Spinal cord (tissue), 9 donors: ENCODE measurements at regions not wholly inside any gene's neighbourhood (a gene's known extent, or its start where the extent isn't known, plus 50 kb on each side); places are given as distances from the start of the nearest gene placed in this dataset.

ENCODE experiments used
- DNase-seq, 6 donors: peaks; one replicate each; pipeline versions ENCODE4 v3.0.0 to v3.0.0-alpha.2; 2013 to 2015; ENCODE audit warnings: low spot score in 6 of 6, low read depth in 4 of 6
- H3K27ac ChIP-seq: one replicate; pipeline ENCODE4 v1.5.1; 2013; ENCODE audit warnings: low read depth, low read length, control low read depth
- H3K27me3 ChIP-seq: one replicate; pipeline ENCODE4 v1.6.1; 2013; ENCODE audit warnings: low read length; ENCODE audit not compliant: control insufficient read depth, insufficient read depth
- H3K36me3 ChIP-seq: one replicate; pipeline ENCODE4 v1.6.1; 2013; ENCODE audit warnings: low read length; ENCODE audit not compliant: control insufficient read depth, insufficient read depth
- H3K4me1 ChIP-seq: one replicate; pipeline ENCODE4 v1.6.1; 2013; ENCODE audit warnings: low read length; ENCODE audit not compliant: control insufficient read depth, insufficient read depth
- H3K4me3 ChIP-seq: one replicate; pipeline ENCODE4 v1.5.1; 2013; ENCODE audit warnings: low read depth, low read length, control low read depth
- H3K9me3 ChIP-seq: one replicate; pipeline ENCODE4 v1.6.1; 2013; ENCODE audit warnings: low read length; ENCODE audit not compliant: control insufficient read depth, insufficient read depth
- WGBS: methylation state at CpG from one replicate; pipeline ENCODE4 v1.1.5; 2013; ENCODE audit warnings: missing lambda C conversion rate; ENCODE audit not compliant: insufficient coverage; 5-methylcytosine and 5-hydroxymethylcytosine counted together
- donor health status: healthy.

DNA sequence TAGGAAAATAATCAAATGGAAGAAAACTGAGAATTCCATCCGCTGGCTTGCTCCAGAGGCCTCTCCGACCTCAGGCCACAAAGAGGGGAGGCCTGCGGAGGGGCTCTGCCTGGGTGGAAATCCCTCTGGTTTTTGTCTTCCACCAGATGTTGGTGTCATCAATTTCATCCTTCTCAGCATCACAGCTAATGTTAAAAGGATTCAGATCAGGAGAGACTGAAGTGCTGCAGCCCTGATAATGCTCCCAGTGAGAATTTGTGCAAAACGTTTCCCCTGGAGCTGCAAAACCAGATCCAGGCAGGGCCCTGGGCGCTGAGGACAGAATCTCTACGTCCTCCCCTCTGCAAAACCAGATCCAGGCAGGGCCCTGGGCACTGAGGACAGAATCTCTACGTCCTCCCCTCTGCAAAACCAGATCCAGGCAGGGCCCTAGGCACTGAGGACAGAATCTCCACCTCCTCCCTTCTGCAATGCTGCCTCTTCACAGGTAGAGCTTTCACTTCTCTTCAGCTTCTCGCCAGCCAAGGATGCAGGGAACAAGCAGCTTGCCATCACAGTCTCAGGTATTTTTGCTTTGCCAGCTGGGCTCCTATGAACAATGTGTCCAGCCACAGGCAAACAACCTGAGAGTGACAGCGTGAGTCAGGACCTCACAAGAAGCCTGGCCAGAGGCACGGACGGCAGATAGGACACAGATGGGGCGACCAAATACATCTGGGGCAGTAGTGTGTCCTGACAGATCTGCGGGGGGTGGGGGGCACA is 81.2 kb downstream of the TMEM18 start:
- Histone ChIP-seq H3K27ac (no peak overlapping the region), H3K4me3 (no peak overlapping the region), H3K4me1 (peaks cover 9% of the 10 kb centered on the region), H3K36me3 (no peaks in the 10 kb centered on the region), H3K9me3 (no peaks in the 10 kb centered on the region), H3K27me3 (no peaks in the 10 kb centered on the region)
- peak in 1 of 6 donors; percentile 58 for DNase-seq
- 75% methylated on average over 12 of the region's 13 CpGs for WGBS

GRCh38 chr2:595141-595815 is 81.9 kb downstream of the TMEM18 start:
- no peaks in the 10 kb centered on the region for H3K27me3 ChIP-seq
- peaks cover 9% of the 10 kb centered on the region for H3K4me1 ChIP-seq
- no peak overlapping the region for H3K27ac ChIP-seq
- H3K36me3 ChIP-seq = no peaks in the 10 kb centered on the region
- H3K4me3 ChIP-seq = no peak overlapping the region
- no peak for DNase-seq
- no peaks in the 10 kb centered on the region for H3K9me3 ChIP-seq
- WGBS = 86% methylated on average over 20 of the region's 23 CpGs

GRCh38 chr2:594297-594949 is 82.8 kb downstream of the TMEM18 start:
- no peak for DNase-seq
- 90% methylated on average over 18 of the region's 21 CpGs for WGBS

DNA sequence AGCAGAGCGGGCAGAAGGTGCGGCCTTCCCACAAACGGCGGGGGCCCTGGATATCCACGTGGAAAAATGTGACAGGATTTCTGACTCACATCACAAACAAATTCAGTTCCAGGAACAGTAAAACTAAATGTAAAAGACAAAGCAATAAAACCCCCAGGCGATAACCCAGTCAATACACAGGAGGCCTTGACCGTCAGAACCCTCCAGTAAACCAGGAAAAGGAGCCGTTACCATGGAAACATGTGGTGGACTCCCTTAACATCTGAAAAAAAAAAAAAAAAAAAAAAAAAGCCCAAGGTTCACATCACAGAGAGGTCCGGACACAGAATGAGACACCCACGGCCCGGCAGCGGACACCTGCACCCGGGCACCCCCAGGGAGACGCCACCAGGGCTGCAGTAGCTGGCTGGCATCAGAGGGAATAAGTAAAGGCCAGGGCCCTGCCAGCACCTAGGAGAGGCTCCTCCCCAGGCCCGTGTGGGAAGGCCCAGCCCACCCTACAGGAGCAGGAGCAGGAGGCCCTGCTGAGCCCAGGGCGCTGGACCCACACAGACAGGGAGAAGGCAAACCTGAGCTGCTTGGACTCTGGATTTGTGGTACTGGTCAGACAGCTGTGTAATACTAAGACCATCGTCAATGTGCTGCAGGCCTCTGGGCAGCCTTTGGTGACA is 83.7 kb downstream of the TMEM18 start:
- no peaks in the 10 kb centered on the region for H3K36me3 ChIP-seq
- H3K27me3 ChIP-seq = no peaks in the 10 kb centered on the region
- no peak overlapping the region for H3K27ac ChIP-seq
- WGBS = 63% methylated on average over 10 of the region's 17 CpGs
- H3K9me3 ChIP-seq = no peaks in the 10 kb centered on the region
- H3K4me3 ChIP-seq = no peak overlapping the region
- peak in 1 of 6 donors; percentile 37 for DNase-seq
- peaks cover under 1% of the 10 kb centered on the region for H3K4me1 ChIP-seq

More at GRCh38 chr2:594297-594949, 82.8 kb downstream of the TMEM18 start:
- Histone ChIP-seq H3K4me1 (peaks cover 5% of the 10 kb centered on the region), H3K27ac (no peak overlapping the region), H3K36me3 (no peaks in the 10 kb centered on the region), H3K4me3 (no peak overlapping the region), H3K27me3 (no peaks in the 10 kb centered on the region), H3K9me3 (no peaks in the 10 kb centered on the region)

- Histone ChIP-seq H3K27ac (no peak overlapping the region), H3K27me3 (no peaks in the 10 kb centered on the region), H3K9me3 (no peaks in the 10 kb centered on the region), H3K36me3 (no peaks in the 10 kb centered on the region), H3K4me3 (no peak overlapping the region), H3K4me1 (no peaks in the 10 kb centered on the region)
- WGBS = 98% methylated on average over 5 of the region's 8 CpGs
- no peak for DNase-seq
Measured at GRCh38 chr2:592737-593136, 84.5 kb downstream of the TMEM18 start.

DNA sequence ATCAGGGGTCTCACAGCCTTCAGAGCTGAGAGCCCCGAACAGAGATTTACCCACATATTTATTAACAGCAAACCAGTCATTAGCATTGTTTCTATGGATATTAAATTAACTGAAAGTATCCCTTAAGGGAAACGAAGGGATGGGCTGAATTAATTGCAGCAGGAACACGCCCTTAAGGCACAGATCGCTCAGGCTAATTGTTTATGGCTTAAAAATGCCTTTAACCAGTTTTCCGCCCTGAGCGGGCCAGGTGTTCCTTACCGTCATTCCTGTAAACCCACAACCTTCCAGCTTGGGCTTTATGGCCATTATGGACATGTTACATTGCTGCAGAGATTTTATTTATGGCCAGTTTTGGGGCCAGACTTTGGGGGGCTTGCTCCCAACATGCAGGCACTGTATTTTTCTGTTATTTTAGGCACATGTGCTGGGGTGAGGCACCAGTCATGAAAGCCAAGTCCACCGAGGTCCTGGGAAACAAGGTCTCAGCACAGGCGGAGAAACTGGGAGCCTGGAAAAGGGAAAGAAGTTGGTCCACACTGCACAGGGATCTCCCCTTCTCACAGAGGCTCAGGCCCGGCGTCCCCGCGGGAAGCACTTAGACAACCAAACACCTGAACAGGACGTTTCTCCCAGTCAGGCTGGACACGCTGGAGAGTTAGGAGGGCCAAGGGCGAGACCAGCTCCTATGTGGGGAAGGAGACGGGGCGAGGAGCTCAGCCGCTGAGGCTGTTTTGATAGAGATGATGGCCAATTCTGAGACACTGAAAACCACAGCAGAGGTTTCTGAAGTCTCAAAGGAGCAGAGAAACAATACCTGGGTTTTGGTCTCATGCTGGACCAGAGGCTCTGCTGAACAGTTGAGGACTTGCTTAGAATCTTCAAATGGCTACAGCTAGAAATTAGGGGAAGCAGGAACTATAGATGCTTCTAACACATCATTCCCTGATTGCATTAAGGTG is 86.7 kb downstream of the TMEM18 start:
- Histone ChIP-seq H3K27ac (no peak overlapping the region), H3K36me3 (no peaks in the 10 kb centered on the region), H3K4me3 (no peak overlapping the region), H3K27me3 (peaks cover 2% of the 10 kb centered on the region), H3K4me1 (peaks cover 9% of the 10 kb centered on the region), H3K9me3 (no peaks in the 10 kb centered on the region)
- WGBS = 96% methylated on average over 10 of the region's 19 CpGs
- no peak for DNase-seq

- H3K9me3 ChIP-seq = no peaks in the 10 kb centered on the region
- no peak overlapping the region for H3K27ac ChIP-seq
- DNase-seq = peak in 1 of 6 donors; percentile 79
- H3K4me3 ChIP-seq = no peak overlapping the region
- H3K36me3 ChIP-seq = no peaks in the 10 kb centered on the region
- H3K27me3 ChIP-seq = peaks cover 2% of the 10 kb centered on the region
- 59% methylated on average over 8 of the region's 10 CpGs for WGBS
- H3K4me1 ChIP-seq = peaks cover 18% of the 10 kb centered on the region
Measured at GRCh38 chr2:589281-590130, 87.7 kb downstream of the TMEM18 start.

- Histone ChIP-seq H3K4me1 (peaks cover 18% of the 10 kb centered on the region), H3K27ac (no peak overlapping the region), H3K27me3 (peaks cover 2% of the 10 kb centered on the region), H3K4me3 (no peak overlapping the region), H3K36me3 (no peaks in the 10 kb centered on the region), H3K9me3 (no peaks in the 10 kb centered on the region)
- 94% methylated on average over 15 of the region's 17 CpGs for WGBS
- no peak for DNase-seq
Measured at GRCh38 chr2:588074-588645, 89.0 kb downstream of the TMEM18 start.
